Stomach (tissue), 4 donors: ENCODE measurements at regions not wholly inside any gene's neighbourhood (a gene's known extent, or its start where the extent isn't known, plus 50 kb on each side); places are given as distances from the start of the nearest gene placed in this dataset.

Experiments used
- EP300 ChIP-seq: sonication (generic); formaldehyde crosslinking; IDR thresholded peaks from one replicate; pipeline ENCODE4 v1.6.1; 2017; ENCODE audit warnings: antibody characterized with exemption
- POLR2AphosphoS5 ChIP-seq, 3 donors: sonication (generic); formaldehyde crosslinking; IDR thresholded peaks; one replicate each; pipeline ENCODE4 v1.6.1; 2016; ENCODE audit warnings: antibody characterized with exemption in 3 of 3
- TF ChIP-seq, protein P1 (sequence below), 7 experiments: fragments of 450-650 bp in 4 of 7; fragments of 200-600 bp in 3 of 7; sonication (generic) in 3 of 7; IDR thresholded peaks; one replicate each; pipeline ENCODE4 v1.5.1; 2016 to 2019; ENCODE audit warnings: antibody characterized with exemption in 7 of 7, control low read depth in 2 of 7, mild to moderate bottlenecking in 1 of 7

DNA sequence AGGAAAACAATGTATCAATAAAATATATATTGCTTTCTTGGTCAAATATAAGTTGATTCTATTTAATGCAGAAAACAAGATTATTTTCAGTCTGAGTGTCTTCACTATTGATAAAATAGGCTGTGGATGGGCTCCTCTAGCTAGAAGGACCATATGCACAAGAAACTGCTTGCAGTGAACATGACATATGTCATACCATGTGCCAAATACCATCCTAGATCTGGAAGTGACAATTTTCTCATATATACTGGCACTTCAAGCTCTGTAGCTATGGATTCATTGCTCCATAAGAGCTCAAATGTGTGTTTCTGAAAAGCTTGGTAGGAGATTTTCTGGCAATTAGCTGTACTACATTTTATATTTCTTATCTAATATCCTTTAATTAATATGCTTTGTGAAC lies 95.6 kb upstream of the CDH6 start:
- TF ChIP-seq, protein P1, sequence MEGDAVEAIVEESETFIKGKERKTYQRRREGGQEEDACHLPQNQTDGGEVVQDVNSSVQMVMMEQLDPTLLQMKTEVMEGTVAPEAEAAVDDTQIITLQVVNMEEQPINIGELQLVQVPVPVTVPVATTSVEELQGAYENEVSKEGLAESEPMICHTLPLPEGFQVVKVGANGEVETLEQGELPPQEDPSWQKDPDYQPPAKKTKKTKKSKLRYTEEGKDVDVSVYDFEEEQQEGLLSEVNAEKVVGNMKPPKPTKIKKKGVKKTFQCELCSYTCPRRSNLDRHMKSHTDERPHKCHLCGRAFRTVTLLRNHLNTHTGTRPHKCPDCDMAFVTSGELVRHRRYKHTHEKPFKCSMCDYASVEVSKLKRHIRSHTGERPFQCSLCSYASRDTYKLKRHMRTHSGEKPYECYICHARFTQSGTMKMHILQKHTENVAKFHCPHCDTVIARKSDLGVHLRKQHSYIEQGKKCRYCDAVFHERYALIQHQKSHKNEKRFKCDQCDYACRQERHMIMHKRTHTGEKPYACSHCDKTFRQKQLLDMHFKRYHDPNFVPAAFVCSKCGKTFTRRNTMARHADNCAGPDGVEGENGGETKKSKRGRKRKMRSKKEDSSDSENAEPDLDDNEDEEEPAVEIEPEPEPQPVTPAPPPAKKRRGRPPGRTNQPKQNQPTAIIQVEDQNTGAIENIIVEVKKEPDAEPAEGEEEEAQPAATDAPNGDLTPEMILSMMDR (IDR thresholded peaks at IDR 0.05) = no peak
- TF ChIP-seq EP300 (no peak), POLR2AphosphoS5 (IDR thresholded peaks at IDR 0.05) (no peak)
